HepG2 (cell line): ENCODE measurements at regions not wholly inside any gene's neighbourhood (a gene's known extent, or its start where the extent isn't known, plus 50 kb on each side); places are given as distances from the start of the nearest gene placed in this dataset.
"Not testable (repeated sequence)": the region's sequence is repeated elsewhere in the genome, so short reads cannot be mapped to it uniquely, and the experiment has no call there.

Experiments used
- GLI4 ChIP-seq: sonication (generic); formaldehyde crosslinking; IDR thresholded peaks from 2 replicates; pipeline ENCODE4 v1.5.1; 2020; ENCODE audit warnings: missing genetic modification reagents, mild to moderate bottlenecking, moderate library complexity, borderline replicate concordance
- MYPOP ChIP-seq: sonication (generic); formaldehyde crosslinking; IDR thresholded peaks from 2 replicates; pipeline ENCODE4 v1.8.1; 2023; ENCODE audit warnings: mild to moderate bottlenecking, moderate library complexity, missing genetic modification reagents
- POLR2A ChIP-seq, 2 experiments: IDR thresholded peaks; 2 replicates each; pipeline ENCODE4 v1.6.1; 2011; ENCODE audit warnings: low read depth in 2 of 2, low read length in 2 of 2, mild to moderate bottlenecking in 1 of 2, moderate library complexity in 1 of 2; ENCODE audit not compliant: insufficient read depth in 1 of 2
- SMC3 ChIP-seq: IDR thresholded peaks from 2 replicates; pipeline ENCODE4 v1.6.1; 2011; ENCODE audit warnings: low read length, improper control_type of control experiment
- ZNF432 ChIP-seq: sonication (generic); formaldehyde crosslinking; IDR thresholded peaks from 2 replicates; pipeline ENCODE4 v1.5.0; 2020; ENCODE audit warnings: missing genetic modification reagents, mild to moderate bottlenecking, borderline replicate concordance
- ZNF775 ChIP-seq: sonication (generic); formaldehyde crosslinking; IDR thresholded peaks from 2 replicates; pipeline ENCODE4 v1.4.0; 2020; ENCODE audit warnings: missing genetic modification reagents, mild to moderate bottlenecking, moderate library complexity, borderline replicate concordance
- ZSCAN21 ChIP-seq: sonication (generic); formaldehyde crosslinking; IDR thresholded peaks from 2 replicates; pipeline ENCODE4 v1.8.0; 2022; ENCODE audit warnings: mild to moderate bottlenecking, missing genetic modification reagents, moderate library complexity, borderline replicate concordance
- TF ChIP-seq, protein P1 (sequence below): sonication (generic); formaldehyde crosslinking; IDR thresholded peaks from 2 replicates; pipeline ENCODE4 v1.5.0; 2020; ENCODE audit warnings: mild to moderate bottlenecking, missing genetic modification reagents, moderate library complexity
- TF ChIP-seq, protein P2 (sequence below), 2 experiments: sonication (generic) in 1 of 2; formaldehyde crosslinking in 1 of 2; IDR thresholded peaks; 2 replicates each; pipeline versions ENCODE4 v1.5.1 to v1.6.1; 2011 to 2020; ENCODE audit warnings: borderline replicate concordance in 1 of 2, low read depth in 1 of 2, low read length in 1 of 2, mild to moderate bottlenecking in 1 of 2, missing genetic modification reagents in 1 of 2, moderate library complexity in 1 of 2
- TF ChIP-seq, protein P3 (sequence below): sonication (generic); formaldehyde crosslinking; IDR thresholded peaks from 2 replicates; pipeline ENCODE4 v1.5.0; 2020; ENCODE audit warnings: missing genetic modification reagents

DNA sequence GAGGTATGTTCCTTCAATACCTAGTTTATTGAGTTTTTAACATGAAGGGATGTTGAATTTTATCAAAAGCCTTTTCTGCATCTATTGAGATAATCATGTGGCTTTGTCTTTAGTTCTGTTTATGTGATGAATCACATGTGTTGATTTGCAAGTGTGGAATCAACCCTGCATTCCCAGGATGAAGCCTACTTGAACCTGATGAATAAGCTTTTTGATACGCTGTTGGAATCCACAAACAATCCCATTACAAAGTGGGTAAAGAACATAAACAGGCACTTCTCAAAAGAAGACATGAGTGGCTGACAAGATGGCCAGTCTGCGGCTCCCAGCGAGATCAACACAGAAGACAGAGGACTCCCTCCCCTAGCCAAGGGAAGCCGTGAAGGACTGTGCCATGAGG, 156.0 kb downstream of the SPATA18 start:
- TF ChIP-seq MYPOP (CRISPR knock-in tag); ZNF432; ZSCAN21 (CRISPR knock-in tag); ZNF775 (CRISPR knock-in tag); GLI4 (CRISPR knock-in tag); SMC3; POLR2A (IDR thresholded peaks at IDR 0.05; ENCODE audit: insufficient read depth in 1 of 2, low read depth in 2 of 2, low read length in 2 of 2): not testable (repeated sequence)
- TF ChIP-seq, protein P1, sequence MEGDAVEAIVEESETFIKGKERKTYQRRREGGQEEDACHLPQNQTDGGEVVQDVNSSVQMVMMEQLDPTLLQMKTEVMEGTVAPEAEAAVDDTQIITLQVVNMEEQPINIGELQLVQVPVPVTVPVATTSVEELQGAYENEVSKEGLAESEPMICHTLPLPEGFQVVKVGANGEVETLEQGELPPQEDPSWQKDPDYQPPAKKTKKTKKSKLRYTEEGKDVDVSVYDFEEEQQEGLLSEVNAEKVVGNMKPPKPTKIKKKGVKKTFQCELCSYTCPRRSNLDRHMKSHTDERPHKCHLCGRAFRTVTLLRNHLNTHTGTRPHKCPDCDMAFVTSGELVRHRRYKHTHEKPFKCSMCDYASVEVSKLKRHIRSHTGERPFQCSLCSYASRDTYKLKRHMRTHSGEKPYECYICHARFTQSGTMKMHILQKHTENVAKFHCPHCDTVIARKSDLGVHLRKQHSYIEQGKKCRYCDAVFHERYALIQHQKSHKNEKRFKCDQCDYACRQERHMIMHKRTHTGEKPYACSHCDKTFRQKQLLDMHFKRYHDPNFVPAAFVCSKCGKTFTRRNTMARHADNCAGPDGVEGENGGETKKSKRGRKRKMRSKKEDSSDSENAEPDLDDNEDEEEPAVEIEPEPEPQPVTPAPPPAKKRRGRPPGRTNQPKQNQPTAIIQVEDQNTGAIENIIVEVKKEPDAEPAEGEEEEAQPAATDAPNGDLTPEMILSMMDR (CRISPR knock-in tag) = not testable (repeated sequence)
- TF ChIP-seq, protein P2, sequence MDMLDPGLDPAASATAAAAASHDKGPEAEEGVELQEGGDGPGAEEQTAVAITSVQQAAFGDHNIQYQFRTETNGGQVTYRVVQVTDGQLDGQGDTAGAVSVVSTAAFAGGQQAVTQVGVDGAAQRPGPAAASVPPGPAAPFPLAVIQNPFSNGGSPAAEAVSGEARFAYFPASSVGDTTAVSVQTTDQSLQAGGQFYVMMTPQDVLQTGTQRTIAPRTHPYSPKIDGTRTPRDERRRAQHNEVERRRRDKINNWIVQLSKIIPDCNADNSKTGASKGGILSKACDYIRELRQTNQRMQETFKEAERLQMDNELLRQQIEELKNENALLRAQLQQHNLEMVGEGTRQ (IDR thresholded peaks at IDR 0.05; ENCODE audit: low read depth, low read length) = not testable (repeated sequence)
- TF ChIP-seq, protein P2 (CRISPR knock-in tag; IDR thresholded peaks at IDR 0.05; ENCODE audit: borderline replicate concordance) = not testable (repeated sequence)
- TF ChIP-seq, protein P3, sequence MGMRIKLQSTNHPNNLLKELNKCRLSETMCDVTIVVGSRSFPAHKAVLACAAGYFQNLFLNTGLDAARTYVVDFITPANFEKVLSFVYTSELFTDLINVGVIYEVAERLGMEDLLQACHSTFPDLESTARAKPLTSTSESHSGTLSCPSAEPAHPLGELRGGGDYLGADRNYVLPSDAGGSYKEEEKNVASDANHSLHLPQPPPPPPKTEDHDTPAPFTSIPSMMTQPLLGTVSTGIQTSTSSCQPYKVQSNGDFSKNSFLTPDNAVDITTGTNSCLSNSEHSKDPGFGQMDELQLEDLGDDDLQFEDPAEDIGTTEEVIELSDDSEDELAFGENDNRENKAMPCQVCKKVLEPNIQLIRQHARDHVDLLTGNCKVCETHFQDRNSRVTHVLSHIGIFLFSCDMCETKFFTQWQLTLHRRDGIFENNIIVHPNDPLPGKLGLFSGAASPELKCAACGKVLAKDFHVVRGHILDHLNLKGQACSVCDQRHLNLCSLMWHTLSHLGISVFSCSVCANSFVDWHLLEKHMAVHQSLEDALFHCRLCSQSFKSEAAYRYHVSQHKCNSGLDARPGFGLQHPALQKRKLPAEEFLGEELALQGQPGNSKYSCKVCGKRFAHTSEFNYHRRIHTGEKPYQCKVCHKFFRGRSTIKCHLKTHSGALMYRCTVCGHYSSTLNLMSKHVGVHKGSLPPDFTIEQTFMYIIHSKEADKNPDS (CRISPR knock-in tag) = not testable (repeated sequence)
